Astrocyte (in vitro differentiated cells and primary cell): ENCODE measurements at regions not wholly inside any gene's neighbourhood (a gene's known extent, or its start where the extent isn't known, plus 50 kb on each side); places are given as distances from the start of the nearest gene placed in this dataset.

Experiments used
- DNase-seq: peaks from one replicate; pipeline ENCODE4 v3.0.0-alpha.2; 2010; ENCODE audit warnings: low read depth
- FAIRE-seq: peaks from 2 replicates; lab custom pipeline; 2011; peaks lifted over from hg19 to GRCh38; lab: Jason Lieb, UNC
- H2AFZ ChIP-seq: 2 replicates; pipeline ENCODE4 v1.6.0; 2012; ENCODE audit warnings: low read depth, low read length, inconsistent platforms
- H3K27ac ChIP-seq: 2 replicates; pipeline ENCODE4 v1.5.1; 2011; ENCODE audit warnings: low read depth, low read length, inconsistent platforms
- H3K27me3 ChIP-seq: 2 replicates; pipeline ENCODE4 v1.6.0; 2011; ENCODE audit warnings: low read length, inconsistent platforms; ENCODE audit not compliant: insufficient read depth
- H3K36me3 ChIP-seq: 2 replicates; pipeline ENCODE4 v1.5.1; 2011; ENCODE audit warnings: low read length, inconsistent platforms; ENCODE audit not compliant: insufficient read depth
- H3K4me1 ChIP-seq: 2 replicates; pipeline ENCODE4 v1.5.1; 2011; ENCODE audit warnings: low read length, inconsistent platforms; ENCODE audit not compliant: insufficient read depth
- H3K4me2 ChIP-seq: 2 replicates; pipeline ENCODE4 v1.6.0; 2012; ENCODE audit warnings: low read length, inconsistent platforms
- H3K4me3 ChIP-seq: 2 replicates; pipeline ENCODE4 v1.5.1; 2011; ENCODE audit warnings: low read depth, mild to moderate bottlenecking, low read length, inconsistent platforms; ENCODE audit not compliant: insufficient read depth
- H3K79me2 ChIP-seq: 2 replicates; pipeline ENCODE4 v1.6.0; 2012; ENCODE audit warnings: mild to moderate bottlenecking, low read length, inconsistent platforms; ENCODE audit not compliant: insufficient read depth
- H3K9ac ChIP-seq: 2 replicates; pipeline ENCODE4 v1.6.0; 2012; ENCODE audit warnings: mild to moderate bottlenecking, low read length, inconsistent platforms
- H3K9me3 ChIP-seq: 2 replicates; pipeline ENCODE4 v1.5.1; 2012; ENCODE audit warnings: low read depth, mild to moderate bottlenecking, low read length, inconsistent platforms; ENCODE audit not compliant: insufficient read depth
- H4K20me1 ChIP-seq: 2 replicates; pipeline ENCODE4 v1.6.0; 2012; ENCODE audit warnings: low read length, inconsistent platforms; ENCODE audit not compliant: insufficient read depth
- H3K27ac Mint-ChIP-seq: one replicate; pipeline ENCODE4 v1.8.0; 2021; ENCODE audit warnings: mild to moderate bottlenecking, mixed read lengths; ENCODE audit not compliant: unreplicated experiment
- H3K27me3 Mint-ChIP-seq: one replicate; pipeline ENCODE4 v1.8.0; 2021; ENCODE audit warnings: low read depth, mixed read lengths; ENCODE audit not compliant: unreplicated experiment
- H3K36me3 Mint-ChIP-seq: one replicate; pipeline ENCODE4 v1.8.0; 2021; ENCODE audit warnings: low read depth, mixed read lengths; ENCODE audit not compliant: unreplicated experiment
- H3K4me1 Mint-ChIP-seq: one replicate; pipeline ENCODE4 v1.8.0; 2021; ENCODE audit warnings: low read depth, mixed read lengths; ENCODE audit not compliant: unreplicated experiment
- H3K4me3 Mint-ChIP-seq: one replicate; pipeline ENCODE4 v1.8.0; 2021; ENCODE audit warnings: mild to moderate bottlenecking, moderate library complexity, mixed read lengths; ENCODE audit not compliant: unreplicated experiment
- H3K9me3 Mint-ChIP-seq: one replicate; pipeline ENCODE4 v1.8.0; 2021; ENCODE audit warnings: mild to moderate bottlenecking, mixed read lengths; ENCODE audit not compliant: unreplicated experiment
- CTCF ChIP-seq: IDR thresholded peaks from 2 replicates; pipeline ENCODE4 v1.5.1; 2011; ENCODE audit warnings: low read depth, mild to moderate bottlenecking, inconsistent platforms, low read length, moderate library complexity; ENCODE audit not compliant: insufficient read depth
- EZH2 ChIP-seq: IDR thresholded peaks from 2 replicates; pipeline ENCODE4 v1.6.1; 2012; ENCODE audit warnings: mild to moderate bottlenecking, low read length, inconsistent platforms; ENCODE audit not compliant: insufficient read depth

- Histone ChIP-seq H3K27me3 (no peaks in the 10 kb centered on the region), H2AFZ (no peak overlapping the region), H3K4me1 (no peaks in the 10 kb centered on the region), H3K79me2 (no peaks in the 10 kb centered on the region), H3K36me3 (no peaks in the 10 kb centered on the region), H3K9me3 (no peaks in the 10 kb centered on the region), H3K9ac (no peak overlapping the region), H4K20me1 (no peaks in the 10 kb centered on the region), H3K4me2 (no peak overlapping the region), H3K27ac (no peak overlapping the region), H3K4me3 (no peak overlapping the region)
- TF ChIP-seq CTCF (no peak), EZH2 (no peak)
- Mint-ChIP-seq H3K9me3 (no peaks in the 10 kb centered on the region), H3K36me3 (no peaks in the 10 kb centered on the region), H3K27me3 (no peaks in the 10 kb centered on the region), H3K27ac (no peak overlapping the region), H3K4me3 (no peak overlapping the region), H3K4me1 (no peaks in the 10 kb centered on the region)
- FAIRE-seq (no peak), DNase-seq (no peak)
These were observed 657.1 kb upstream of the SOX11 start for GRCh38 chr2:5035057-5035488.

GRCh38 chr2:5036256-5036655 is 655.9 kb upstream of the SOX11 start:
- H3K27ac Mint-ChIP-seq: no peak overlapping the region
- Histone ChIP-seq H3K36me3 (no peaks in the 10 kb centered on the region), H4K20me1 (no peaks in the 10 kb centered on the region), H3K9ac (no peak overlapping the region), H3K27me3 (no peaks in the 10 kb centered on the region), H3K4me2 (no peak overlapping the region), H3K27ac (no peak overlapping the region), H3K4me3 (no peak overlapping the region), H3K4me1 (no peaks in the 10 kb centered on the region), H3K79me2 (no peaks in the 10 kb centered on the region), H2AFZ (no peak overlapping the region), H3K9me3 (no peaks in the 10 kb centered on the region)
- peaks cover 3% of the 10 kb centered on the region for H3K9me3 Mint-ChIP-seq
- DNase-seq: no peak
- no peaks in the 10 kb centered on the region for H3K27me3 Mint-ChIP-seq
- no peaks in the 10 kb centered on the region for H3K36me3 Mint-ChIP-seq
- no peak for FAIRE-seq
- no peaks in the 10 kb centered on the region for H3K4me1 Mint-ChIP-seq
- TF ChIP-seq EZH2 (no peak), CTCF (no peak)
- no peak overlapping the region for H3K4me3 Mint-ChIP-seq

- Mint-ChIP-seq H3K36me3 (no peaks in the 10 kb centered on the region), H3K27me3 (no peaks in the 10 kb centered on the region), H3K27ac (no peak overlapping the region), H3K4me3 (no peak overlapping the region), H3K4me1 (no peaks in the 10 kb centered on the region), H3K9me3 (peaks cover 3% of the 10 kb centered on the region)
- Histone ChIP-seq H3K9ac (no peak overlapping the region), H3K4me3 (no peak overlapping the region), H3K4me2 (no peak overlapping the region), H3K79me2 (no peaks in the 10 kb centered on the region), H3K9me3 (no peaks in the 10 kb centered on the region), H3K4me1 (no peaks in the 10 kb centered on the region), H2AFZ (no peak overlapping the region), H4K20me1 (no peaks in the 10 kb centered on the region), H3K27me3 (no peaks in the 10 kb centered on the region), H3K36me3 (no peaks in the 10 kb centered on the region), H3K27ac (no peak overlapping the region)
- DNase-seq: no peak
- FAIRE-seq: no peak
- TF ChIP-seq EZH2: no peak
- no peak for TF ChIP-seq CTCF
These were observed 652.8 kb upstream of the SOX11 start for GRCh38 chr2:5039241-5039975.
